ENCODE measurements at regions not wholly inside any gene's neighbourhood (a gene's known extent, or its start where the extent isn't known, plus 50 kb on each side); places are given as distances from the start of the nearest gene placed in this dataset.

DNA sequence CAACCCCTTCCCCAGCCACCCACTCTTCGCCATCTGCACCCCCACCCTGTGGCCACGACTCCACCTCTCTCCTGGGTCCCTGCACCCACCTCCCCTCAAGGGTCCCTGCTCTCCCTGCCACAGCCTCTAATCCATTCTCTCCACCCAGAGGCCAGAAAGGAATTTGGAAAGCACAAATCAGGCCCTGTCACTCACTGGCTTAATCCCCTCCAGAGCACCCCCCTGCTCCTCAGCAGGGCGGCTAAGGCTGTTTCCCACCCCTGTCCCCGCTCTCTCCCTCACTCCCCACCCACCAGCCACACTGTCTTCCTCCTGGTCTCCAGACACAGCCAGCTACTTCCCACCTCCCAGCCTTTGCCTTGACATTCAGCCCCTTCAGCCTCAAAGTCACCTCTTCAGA is 150.0 kb upstream of the LINGO1 start:
- Histone ChIP-seq H3K4me1 (no peaks in the 10 kb centered on the region), H3K9me3 (peaks cover 0 to 26% (median 0%) of the 10 kb centered on the region in 3 donors), H3K27me3 (peaks cover 75% of the 10 kb centered on the region), H3K27ac (no peak overlapping the region), H3K36me3 (no peaks in the 10 kb centered on the region), H3K4me3 (no peak overlapping the region)
- TF ChIP-seq, protein P1, sequence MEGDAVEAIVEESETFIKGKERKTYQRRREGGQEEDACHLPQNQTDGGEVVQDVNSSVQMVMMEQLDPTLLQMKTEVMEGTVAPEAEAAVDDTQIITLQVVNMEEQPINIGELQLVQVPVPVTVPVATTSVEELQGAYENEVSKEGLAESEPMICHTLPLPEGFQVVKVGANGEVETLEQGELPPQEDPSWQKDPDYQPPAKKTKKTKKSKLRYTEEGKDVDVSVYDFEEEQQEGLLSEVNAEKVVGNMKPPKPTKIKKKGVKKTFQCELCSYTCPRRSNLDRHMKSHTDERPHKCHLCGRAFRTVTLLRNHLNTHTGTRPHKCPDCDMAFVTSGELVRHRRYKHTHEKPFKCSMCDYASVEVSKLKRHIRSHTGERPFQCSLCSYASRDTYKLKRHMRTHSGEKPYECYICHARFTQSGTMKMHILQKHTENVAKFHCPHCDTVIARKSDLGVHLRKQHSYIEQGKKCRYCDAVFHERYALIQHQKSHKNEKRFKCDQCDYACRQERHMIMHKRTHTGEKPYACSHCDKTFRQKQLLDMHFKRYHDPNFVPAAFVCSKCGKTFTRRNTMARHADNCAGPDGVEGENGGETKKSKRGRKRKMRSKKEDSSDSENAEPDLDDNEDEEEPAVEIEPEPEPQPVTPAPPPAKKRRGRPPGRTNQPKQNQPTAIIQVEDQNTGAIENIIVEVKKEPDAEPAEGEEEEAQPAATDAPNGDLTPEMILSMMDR (IDR thresholded peaks at IDR 0.05) = no peak
- TF ChIP-seq EP300 (IDR thresholded peaks at IDR 0.05) (no peak), POLR2AphosphoS5 (IDR thresholded peaks at IDR 0.05) (no peak), POLR2A (IDR thresholded peaks at IDR 0.05) (no peak)
- 77 to 100% methylated on average over 1 to 4 of the region's 4 CpGs for WGBS, 2 donors (ENCODE audit: low coverage in 1 of 2)
- ATAC-seq = no peak

GRCh38 chr15:77781946-77782240 is 149.2 kb upstream of the LINGO1 start:
- Histone ChIP-seq H3K4me1 (no peaks in the 10 kb centered on the region), H3K27ac (no peak overlapping the region), H3K4me3 (no peak overlapping the region), H3K9me3 (peaks cover 0 to 26% (median 0%) of the 10 kb centered on the region in 3 donors), H3K36me3 (no peaks in the 10 kb centered on the region), H3K27me3 (peaks cover 67% of the 10 kb centered on the region)
- ATAC-seq = no peak
- 75 to 88% methylated on average over 4 to 6 of the region's 8 CpGs for WGBS, 2 donors (ENCODE audit: low coverage in 1 of 2)
- TF ChIP-seq EP300 (IDR thresholded peaks at IDR 0.05) = no peak
- TF ChIP-seq POLR2AphosphoS5 (IDR thresholded peaks at IDR 0.05) = no peak
- TF ChIP-seq, protein P1 (IDR thresholded peaks at IDR 0.05) = no peak
- TF ChIP-seq POLR2A (IDR thresholded peaks at IDR 0.05) = no peak

GRCh38 chr15:77781151-77781945 is 148.6 kb upstream of the LINGO1 start:
- H3K27ac ChIP-seq = no peak overlapping the region
- ATAC-seq = no peak
- H3K4me3 ChIP-seq = no peak overlapping the region
- H3K4me1 ChIP-seq = no peaks in the 10 kb centered on the region
- H3K9me3 ChIP-seq = peaks cover 0 to 26% (median 0%) of the 10 kb centered on the region in 3 donors
- WGBS, 2 donors (ENCODE audit: low coverage in 1 of 2) = 73 to 100% methylated on average over 2 to 5 of the region's 16 CpGs
- TF ChIP-seq, protein P1 (IDR thresholded peaks at IDR 0.05) = no peak
- no peak for TF ChIP-seq POLR2AphosphoS5 (IDR thresholded peaks at IDR 0.05)
- no peak for TF ChIP-seq EP300 (IDR thresholded peaks at IDR 0.05)
- H3K27me3 ChIP-seq = peaks cover 61% of the 10 kb centered on the region
- H3K36me3 ChIP-seq = no peaks in the 10 kb centered on the region

DNA sequence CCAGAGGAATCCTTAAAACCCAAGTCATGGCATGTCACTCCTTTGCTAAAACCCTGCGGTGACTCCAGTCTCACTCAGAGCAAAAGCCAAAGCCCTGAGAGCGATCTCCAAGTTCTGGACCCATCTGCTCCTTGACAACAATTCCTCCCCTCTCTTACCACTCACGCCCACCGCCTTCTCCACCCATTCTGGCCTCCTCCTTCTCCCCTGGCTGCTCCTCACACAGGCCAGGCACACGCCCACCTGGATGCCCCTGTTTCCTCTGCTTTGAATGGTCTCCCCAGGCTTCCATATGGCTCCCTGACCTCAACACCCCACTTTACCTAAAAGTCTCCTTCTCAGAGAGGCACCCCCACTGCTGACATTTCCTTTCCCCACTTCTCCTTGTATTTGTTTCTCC is 146.1 kb upstream of the LINGO1 start:
- 80 to 81% methylated on average over 1 to 5 of the region's 5 CpGs for WGBS, 2 donors (ENCODE audit: low coverage in 1 of 2)
- Histone ChIP-seq H3K36me3 (no peaks in the 10 kb centered on the region), H3K27me3 (peaks cover 37% of the 10 kb centered on the region), H3K4me1 (no peaks in the 10 kb centered on the region), H3K27ac (no peak overlapping the region), H3K9me3 (peaks cover 0 to 26% (median 0%) of the 10 kb centered on the region in 3 donors), H3K4me3 (no peak overlapping the region)
- TF ChIP-seq POLR2AphosphoS5 (IDR thresholded peaks at IDR 0.05) = no peak
- TF ChIP-seq, protein P1 (IDR thresholded peaks at IDR 0.05) = no peak
- TF ChIP-seq EP300 (IDR thresholded peaks at IDR 0.05) = no peak
- no peak for TF ChIP-seq POLR2A (IDR thresholded peaks at IDR 0.05)
- no peak for ATAC-seq

DNA sequence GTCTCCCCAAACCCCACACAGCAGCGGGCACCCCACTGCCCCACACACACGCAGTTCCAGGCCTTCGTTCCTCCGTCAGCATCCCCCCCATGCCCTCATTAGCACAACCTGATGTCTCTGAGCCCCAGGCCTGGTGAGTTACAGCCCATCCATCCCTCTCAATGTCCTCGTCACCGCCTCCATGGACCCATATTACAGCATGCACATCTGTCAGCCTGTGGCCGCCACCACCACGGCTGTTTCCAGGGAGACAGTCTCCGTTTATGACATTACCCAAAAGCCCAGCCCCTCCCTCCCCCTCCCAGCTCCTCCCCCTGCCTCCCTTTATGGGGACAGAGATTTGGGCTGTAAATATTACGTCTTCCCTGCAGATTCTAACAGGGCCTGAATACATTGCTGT is 143.1 kb upstream of the LINGO1 start:
- ATAC-seq = no peak
- TF ChIP-seq EP300 (IDR thresholded peaks at IDR 0.05) (no peak), POLR2A (IDR thresholded peaks at IDR 0.05) (no peak), POLR2AphosphoS5 (IDR thresholded peaks at IDR 0.05) (no peak)
- TF ChIP-seq, protein P1 (IDR thresholded peaks at IDR 0.05) = no peak
- Histone ChIP-seq H3K4me1 (no peaks in the 10 kb centered on the region), H3K27ac (no peak overlapping the region), H3K4me3 (no peak overlapping the region), H3K36me3 (no peaks in the 10 kb centered on the region), H3K27me3 (peaks cover 16% of the 10 kb centered on the region), H3K9me3 (peaks cover 0 to 20% (median 0%) of the 10 kb centered on the region in 3 donors)
- WGBS, 2 donors (ENCODE audit: low coverage in 1 of 2) = 45 to 63% methylated on average over 4 to 7 of the region's 10 CpGs
